ENCODE measurements at regions not wholly inside any gene's neighbourhood (a gene's known extent, or its start where the extent isn't known, plus 50 kb on each side); places are given as distances from the start of the nearest gene placed in this dataset.

DNA sequence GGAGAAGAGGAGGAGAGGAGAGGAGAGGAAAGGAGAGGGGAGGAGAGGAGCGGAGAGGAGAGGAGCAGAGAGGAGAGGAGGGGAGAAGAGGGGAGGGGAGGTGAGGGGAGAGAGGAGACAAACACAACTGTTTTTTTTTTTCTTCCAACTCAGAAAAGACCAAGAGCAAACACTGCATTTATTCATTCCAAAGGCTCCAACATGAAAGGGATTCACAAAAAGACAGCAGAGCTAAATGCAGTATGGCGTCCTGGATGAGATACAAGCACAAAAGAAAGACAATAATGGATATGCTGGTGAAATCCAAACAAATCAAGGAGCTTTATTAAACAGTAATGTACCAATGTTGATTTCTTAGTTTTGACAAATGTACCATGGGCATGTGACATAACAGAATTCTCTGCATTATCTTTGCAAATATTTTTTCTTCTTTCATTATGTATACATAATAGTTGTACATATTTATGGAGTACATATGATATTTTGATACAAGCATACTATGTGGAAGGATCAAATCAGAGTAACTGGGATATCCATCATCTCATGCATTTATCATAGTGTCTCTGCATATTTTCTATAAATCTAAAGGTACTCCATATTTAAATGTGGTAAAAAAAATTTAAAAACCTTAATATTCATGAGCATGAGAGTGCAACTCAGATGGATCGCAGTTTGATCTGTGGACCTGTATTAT lies 204.6 kb downstream of the CBLN4 start:
- TF ChIP-seq SREBF1 (IDR thresholded peaks at IDR 0.05; ENCODE audit: low read length) (no peak), POLR2A (IDR thresholded peaks at IDR 0.05; ENCODE audit: low read depth, low read length) (no peak), FOXK2 (IDR thresholded peaks at IDR 0.05) (no peak), PML (IDR thresholded peaks at IDR 0.05; ENCODE audit: low read length) (no peak)
- TF ChIP-seq, protein P1, sequence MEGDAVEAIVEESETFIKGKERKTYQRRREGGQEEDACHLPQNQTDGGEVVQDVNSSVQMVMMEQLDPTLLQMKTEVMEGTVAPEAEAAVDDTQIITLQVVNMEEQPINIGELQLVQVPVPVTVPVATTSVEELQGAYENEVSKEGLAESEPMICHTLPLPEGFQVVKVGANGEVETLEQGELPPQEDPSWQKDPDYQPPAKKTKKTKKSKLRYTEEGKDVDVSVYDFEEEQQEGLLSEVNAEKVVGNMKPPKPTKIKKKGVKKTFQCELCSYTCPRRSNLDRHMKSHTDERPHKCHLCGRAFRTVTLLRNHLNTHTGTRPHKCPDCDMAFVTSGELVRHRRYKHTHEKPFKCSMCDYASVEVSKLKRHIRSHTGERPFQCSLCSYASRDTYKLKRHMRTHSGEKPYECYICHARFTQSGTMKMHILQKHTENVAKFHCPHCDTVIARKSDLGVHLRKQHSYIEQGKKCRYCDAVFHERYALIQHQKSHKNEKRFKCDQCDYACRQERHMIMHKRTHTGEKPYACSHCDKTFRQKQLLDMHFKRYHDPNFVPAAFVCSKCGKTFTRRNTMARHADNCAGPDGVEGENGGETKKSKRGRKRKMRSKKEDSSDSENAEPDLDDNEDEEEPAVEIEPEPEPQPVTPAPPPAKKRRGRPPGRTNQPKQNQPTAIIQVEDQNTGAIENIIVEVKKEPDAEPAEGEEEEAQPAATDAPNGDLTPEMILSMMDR (IDR thresholded peaks at IDR 0.05 in 2 of 3, conservative IDR thresholded peaks at IDR 0.05 in 1 of 3; ENCODE audit: control insufficient read depth in 2 of 3, extremely low read depth in 1 of 3, insufficient read depth in 1 of 3, low read depth in 3 of 3, low read length in 3 of 3), result no peak
- TF ChIP-seq, protein P2, sequence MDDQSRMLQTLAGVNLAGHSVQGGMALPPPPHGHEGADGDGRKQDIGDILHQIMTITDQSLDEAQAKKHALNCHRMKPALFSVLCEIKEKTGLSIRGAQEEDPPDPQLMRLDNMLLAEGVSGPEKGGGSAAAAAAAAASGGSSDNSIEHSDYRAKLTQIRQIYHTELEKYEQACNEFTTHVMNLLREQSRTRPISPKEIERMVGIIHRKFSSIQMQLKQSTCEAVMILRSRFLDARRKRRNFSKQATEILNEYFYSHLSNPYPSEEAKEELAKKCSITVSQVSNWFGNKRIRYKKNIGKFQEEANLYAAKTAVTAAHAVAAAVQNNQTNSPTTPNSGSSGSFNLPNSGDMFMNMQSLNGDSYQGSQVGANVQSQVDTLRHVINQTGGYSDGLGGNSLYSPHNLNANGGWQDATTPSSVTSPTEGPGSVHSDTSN (IDR thresholded peaks at IDR 0.05; ENCODE audit: insufficient replicate concordance, low read depth, low read length), result no peak
- TF ChIP-seq, protein P3, sequence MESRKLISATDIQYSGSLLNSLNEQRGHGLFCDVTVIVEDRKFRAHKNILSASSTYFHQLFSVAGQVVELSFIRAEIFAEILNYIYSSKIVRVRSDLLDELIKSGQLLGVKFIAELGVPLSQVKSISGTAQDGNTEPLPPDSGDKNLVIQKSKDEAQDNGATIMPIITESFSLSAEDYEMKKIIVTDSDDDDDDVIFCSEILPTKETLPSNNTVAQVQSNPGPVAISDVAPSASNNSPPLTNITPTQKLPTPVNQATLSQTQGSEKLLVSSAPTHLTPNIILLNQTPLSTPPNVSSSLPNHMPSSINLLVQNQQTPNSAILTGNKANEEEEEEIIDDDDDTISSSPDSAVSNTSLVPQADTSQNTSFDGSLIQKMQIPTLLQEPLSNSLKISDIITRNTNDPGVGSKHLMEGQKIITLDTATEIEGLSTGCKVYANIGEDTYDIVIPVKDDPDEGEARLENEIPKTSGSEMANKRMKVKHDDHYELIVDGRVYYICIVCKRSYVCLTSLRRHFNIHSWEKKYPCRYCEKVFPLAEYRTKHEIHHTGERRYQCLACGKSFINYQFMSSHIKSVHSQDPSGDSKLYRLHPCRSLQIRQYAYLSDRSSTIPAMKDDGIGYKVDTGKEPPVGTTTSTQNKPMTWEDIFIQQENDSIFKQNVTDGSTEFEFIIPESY (IDR thresholded peaks at IDR 0.05), result no peak

All from GM12878 (cell line).